ENCODE measurements at regions not wholly inside any gene's neighbourhood (a gene's known extent, or its start where the extent isn't known, plus 50 kb on each side); places are given as distances from the start of the nearest gene placed in this dataset.

DNA sequence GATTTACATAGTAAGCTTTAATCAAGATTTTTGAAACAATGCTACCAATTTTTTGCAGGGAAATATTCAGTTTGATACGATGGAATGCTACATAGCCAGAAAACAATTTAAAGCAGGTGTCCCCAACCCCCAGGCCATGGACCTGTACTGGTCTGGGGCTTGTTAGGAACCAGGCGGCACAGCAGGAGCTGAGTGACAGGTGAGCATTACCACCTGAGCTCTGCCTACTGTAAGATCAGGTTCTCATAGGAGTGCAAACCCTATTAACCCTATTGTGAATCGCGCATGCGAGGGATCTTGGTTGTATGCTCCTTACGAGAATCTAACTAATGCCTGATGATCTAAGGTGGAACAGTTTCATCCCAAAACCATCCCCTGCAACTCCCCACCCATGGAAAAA, 322.6 kb upstream of the NECTIN3 start:
- DNase-seq (ENCODE audit: low spot score): no peak

DNA sequence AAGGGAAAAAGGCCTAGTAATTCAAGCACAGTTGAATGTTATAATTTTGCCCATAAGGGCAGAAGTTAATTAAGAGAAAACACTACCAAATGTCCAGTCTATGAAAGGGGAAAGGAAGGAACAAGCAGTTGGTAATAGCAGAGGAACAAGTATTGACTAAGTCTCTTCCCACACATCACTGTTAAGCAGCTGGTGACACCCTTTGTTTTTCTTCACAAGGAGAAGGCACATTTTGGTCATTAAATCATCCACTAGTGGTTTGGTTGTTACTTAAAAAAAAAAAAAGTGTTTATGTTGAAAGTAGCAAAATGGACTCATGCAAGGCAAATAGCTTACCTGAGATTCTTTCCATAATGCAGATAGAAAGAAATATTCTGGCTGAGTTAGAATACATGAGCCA, 321.4 kb upstream of the NECTIN3 start:
- no peak for DNase-seq (ENCODE audit: low spot score)

DNA sequence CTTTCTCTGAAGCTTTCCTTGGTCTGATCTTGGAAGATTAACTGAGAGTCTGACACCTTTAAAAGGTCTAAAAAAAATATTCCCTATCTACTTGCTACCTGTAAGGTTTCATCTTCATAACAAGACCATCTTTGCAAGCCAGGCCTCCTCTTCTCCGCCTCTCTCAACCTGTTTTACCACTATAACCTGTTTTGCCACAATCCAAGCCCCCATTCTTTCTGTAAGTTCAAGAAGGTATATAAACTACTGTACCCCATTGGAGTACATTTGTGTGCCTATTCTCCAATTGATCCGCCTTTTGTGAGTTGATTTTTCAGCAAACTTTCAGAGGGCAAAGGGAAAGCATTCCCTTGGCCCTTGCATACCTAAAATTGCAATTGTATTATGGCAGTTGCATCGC, 319.3 kb upstream of the NECTIN3 start:
- DNase-seq (ENCODE audit: low spot score): no peak

DNA sequence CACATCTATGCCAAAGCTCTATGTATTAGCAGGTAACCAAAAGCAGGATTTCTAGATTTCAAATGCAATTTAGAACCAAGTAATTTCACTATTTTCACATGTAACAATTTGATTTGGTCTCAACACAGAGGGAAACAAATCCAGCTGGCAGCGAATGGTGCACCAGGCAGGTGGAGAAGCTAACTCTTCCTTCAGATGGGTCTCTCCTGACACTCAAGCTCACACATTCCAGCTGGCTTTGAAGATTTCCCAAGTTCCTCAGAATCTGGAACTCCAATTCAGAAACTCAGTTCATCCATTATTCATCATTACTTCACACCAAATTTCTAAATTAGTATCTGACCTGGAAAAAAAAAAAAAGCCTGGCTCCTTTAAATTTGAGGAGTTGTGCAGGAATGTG, 318.1 kb upstream of the NECTIN3 start:
- no peak for DNase-seq (ENCODE audit: low spot score)

DNA sequence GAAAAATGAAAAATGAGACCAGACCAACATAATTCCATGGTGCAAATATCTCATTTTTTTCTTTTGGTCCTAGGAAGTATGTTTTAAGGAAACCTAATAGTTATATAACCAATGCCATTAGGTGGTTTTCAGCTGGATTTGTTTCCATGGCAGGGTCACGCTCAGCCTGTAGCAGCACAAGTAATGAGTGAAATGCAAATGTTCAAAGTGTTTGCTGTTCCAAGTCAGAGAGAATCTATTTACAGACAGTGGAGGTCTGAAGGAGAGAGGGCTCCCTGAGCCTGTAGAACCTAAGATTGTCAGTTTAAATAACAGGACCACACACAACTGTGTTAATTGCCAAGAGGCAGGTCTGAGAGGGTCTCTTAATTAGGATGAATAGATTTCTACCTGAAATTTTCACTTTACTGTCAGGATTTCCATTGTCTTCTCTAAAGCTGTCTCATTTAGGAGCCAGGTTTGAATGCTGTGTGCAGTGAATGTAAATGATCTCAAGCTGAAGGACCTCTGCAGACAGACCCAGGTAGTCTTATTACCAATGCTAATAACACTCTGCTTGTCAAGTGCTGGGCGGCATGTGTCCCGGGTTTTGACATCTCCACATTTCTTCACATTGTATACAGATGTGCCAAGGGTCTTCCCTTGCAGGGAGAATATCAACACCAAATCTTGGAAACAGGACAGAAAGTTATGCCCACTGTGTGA, 317.3 kb upstream of the NECTIN3 start:
- DNase-seq (ENCODE audit: low spot score): no peak

DNA sequence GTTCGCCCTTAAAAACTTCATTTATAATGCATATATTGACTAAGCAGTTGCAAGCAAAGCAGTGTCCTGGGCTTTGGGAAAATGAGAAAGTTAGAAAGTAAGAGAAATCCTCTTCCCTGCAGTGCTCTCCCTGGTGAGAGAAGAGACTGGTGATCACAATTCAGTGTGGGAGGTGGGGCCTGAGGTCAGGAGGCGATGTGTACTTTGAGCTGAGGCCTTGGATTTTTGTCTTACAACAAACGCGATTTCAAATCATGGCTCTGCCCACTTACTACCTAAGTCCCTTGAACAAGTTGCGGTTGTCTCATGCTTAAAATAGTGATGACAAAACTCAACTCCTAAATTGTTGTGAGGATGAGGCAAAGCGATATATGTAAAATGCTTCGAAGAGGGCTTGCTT, 316.3 kb upstream of the NECTIN3 start:
- DNase-seq (ENCODE audit: low spot score): no peak

DNA sequence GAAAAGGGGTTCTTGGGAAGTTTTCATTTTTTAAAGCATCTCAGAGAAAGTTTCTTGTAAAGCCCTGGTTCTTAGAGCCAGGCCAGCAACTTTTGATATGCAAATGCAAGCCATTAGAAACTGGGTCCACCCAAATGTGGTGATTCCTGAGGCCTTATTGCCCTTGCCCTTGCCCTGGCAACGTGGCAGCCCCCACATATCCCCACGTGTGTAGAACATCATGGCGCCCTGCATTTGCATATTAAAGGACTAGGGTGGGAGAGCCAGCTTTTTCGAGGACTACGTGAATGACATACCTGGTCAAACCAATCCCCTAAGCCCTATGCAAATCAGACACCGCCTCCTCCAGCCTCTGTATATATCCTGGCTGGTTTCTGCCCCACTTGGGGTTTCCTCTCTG, 314.9 kb upstream of the NECTIN3 start:
- no peak for DNase-seq (ENCODE audit: low spot score)

DNA sequence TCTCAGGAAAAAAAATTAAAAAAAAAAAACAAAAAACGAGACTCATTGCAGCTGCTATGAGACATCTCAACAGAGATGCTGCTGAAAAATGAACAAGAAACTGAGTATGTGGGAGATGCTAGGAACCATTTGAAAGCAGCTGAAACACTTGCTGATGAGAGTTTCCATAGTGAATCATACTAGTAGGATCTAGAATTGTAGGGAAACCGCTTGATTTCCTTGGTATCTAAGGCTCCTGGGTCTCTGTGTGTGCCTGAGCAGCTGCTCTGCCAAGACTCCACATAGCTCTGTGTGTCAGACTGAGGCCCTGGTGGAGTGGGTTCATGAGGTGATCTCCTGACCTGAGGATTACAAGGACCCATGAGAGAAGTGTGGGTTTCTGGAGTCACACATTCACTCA, 313.4 kb upstream of the NECTIN3 start:
- DNase-seq (ENCODE audit: low spot score): no peak

DNA sequence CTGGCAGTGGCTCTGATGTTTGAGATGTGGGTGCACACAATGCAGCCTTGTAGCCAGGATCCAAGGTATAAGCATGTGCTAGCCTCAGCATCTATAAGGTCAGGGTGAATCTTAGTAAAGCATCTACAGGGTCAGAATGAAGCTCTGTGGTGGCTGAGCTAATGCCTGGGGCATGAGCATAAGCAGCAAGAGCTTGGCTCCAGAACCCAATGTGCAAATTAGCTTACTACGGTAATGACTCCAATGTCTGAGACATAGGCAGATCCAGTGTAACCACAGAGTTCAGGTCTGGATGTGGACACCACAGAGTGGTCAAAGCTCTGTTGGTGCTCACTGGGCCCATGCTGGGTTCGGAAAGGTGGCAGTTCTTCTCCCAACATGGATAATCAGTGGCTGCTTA, 304.5 kb upstream of the NECTIN3 start:
- no peak for DNase-seq (ENCODE audit: low spot score)

DNA sequence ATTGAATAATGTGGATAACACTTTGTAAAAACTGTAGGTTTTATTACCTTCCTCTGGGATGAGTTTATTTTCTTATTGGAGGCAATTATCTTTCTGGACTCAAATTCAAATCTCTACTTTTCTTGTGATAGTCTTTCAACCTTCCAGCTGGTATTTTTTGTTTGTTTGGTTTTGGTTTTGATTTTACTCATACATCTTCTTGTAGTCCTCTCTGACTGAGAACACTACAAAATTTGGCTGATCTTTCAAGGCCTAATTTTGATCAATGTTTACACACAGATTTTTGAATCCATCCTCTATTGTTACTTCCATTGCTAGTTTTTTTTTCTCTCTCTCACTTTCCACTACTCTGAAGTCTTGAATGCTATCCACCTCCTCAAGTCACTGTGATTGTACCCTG, 303.8 kb upstream of the NECTIN3 start:
- DNase-seq (ENCODE audit: low spot score): peak; percentile 45

DNA sequence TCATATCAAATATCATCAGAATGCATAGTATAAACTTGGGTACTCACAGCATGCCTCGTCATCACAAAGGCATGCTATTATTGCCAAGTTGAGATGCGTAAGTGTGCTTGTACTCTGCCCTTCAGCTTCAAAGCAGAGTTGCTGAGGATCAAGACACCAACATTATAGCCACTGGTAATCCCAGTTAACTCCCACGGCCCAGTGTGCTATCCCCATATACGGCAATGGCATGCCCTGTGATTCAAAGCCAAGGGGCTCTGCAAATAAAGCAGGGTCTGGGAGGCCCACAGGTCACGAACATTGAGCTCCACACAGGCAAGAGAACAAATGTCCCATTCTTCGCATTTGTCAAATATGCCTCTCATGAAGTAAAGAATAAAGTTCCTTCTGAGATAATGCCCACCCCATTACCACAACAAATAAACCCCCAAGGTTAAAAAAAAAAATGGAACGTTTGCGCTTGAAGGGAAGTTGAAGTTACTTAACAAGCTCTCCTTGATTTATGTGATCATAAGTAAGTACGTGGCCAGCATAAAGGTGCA, 298.1 kb upstream of the NECTIN3 start:
- no peak for DNase-seq (ENCODE audit: low spot score)

DNA sequence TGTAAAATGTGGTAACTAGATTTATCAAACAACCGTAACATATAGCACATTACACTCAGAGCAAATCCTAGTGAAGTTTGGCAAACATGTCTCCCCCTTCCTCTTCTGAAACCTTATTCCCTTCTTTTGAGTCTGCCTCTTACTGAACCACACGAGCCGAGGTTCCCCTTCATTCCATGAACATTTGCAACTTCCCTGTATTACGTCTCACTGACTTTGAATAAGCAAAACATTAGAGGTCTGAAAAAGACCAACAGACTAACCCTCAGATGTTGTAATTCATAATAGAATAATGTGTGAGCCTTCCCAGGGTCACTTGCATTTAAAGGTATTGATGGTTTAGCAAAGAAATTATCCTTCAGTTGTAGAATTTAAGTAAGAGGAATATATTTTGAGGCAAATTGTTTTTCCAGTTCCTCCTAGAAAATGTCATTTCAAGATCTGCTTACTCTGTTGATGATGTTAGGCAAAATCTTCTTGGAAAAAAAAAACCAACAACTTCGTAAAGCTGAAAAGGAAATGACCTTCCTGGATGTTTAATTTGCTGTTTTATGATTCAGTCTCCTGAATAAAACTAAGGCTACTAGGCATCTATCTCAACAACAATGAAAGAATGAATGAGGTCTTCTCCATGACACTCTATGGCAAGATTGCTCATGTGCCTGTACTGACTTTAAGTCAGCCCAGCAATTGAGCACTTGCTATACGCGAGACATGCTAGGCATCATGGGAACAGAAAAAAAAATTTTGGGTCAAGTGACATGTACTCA, 296.9 kb upstream of the NECTIN3 start:
- DNase-seq (ENCODE audit: low spot score): no peak

DNA sequence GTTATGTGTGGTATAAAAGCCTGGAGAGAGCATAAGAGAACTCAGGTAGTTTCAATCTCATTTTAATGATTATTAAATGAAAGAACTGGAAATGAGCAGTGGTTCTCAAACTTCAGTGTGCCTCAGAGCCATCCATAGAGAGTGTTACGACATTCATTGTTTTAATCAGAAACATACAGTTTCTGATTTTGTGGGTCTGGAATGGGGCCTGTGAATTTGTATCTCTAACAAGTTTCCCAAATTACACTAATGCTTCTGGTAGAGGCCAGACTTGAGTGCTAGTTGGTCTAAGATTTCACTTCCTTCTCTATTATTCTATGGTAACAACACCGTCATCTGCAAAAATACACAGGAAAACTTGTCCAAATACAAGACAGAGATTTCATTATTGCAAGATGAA, 292.0 kb upstream of the NECTIN3 start:
- no peak for DNase-seq (ENCODE audit: low spot score)

DNA sequence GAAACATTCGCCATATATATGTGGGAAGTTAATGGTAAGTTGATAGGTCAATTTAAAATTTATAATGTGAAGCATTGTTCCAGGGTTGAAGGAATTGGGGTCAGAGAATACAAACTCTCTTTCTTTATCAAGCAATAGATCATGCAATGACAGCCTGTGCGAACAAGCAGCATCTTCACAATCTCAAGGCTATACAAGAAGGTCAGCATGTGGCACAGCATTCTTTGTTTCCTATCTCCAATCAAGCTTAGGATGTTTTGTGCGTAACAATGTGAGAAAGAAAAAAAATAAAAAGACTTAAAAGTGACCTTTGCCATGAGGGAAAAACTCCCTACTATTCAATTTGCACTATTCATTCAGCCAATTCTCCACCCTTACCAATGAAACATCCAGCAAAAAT, 288.1 kb upstream of the NECTIN3 start:
- no peak for DNase-seq (ENCODE audit: low spot score)

DNA sequence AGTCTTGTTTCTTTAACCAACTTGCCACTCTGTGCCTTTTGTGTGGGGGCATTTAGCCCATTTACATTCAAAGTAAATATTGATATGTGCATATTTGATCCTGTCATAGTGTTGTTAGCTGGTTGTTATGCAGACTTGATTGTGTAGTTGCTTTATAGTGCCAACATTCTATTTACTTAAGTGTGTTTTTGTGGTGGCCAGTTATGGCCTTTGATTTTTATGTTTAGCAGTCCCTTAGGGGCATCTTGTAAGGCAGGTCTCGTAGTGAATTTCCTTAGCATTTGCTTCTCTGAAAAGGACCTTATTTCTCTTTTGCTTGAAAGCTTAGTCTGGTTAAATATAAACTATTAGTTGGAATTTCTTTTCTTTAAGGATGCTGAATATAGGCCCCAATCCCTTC, 282.8 kb upstream of the NECTIN3 start:
- no peak for DNase-seq (ENCODE audit: low spot score)

DNA sequence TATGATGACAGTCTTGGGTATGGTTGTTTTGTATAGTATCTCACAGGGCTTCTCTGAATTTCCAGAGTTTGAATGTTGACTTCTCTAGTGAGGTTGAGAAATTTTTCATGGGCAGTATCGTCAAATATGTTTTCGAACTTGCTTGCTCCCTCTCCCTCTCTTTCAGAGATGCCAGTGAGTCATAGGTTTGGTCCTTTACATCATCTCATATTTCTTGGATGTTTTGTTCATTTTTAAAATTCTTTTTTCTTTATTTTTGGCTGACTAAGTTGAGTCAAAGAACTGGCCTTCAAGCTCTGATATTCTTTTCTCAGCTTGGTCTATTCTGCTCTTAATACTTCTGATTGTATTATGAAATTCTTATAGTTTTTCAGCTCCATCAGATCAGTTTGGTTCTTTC, 282.3 kb upstream of the NECTIN3 start:
- DNase-seq (ENCODE audit: low spot score): no peak

DNA sequence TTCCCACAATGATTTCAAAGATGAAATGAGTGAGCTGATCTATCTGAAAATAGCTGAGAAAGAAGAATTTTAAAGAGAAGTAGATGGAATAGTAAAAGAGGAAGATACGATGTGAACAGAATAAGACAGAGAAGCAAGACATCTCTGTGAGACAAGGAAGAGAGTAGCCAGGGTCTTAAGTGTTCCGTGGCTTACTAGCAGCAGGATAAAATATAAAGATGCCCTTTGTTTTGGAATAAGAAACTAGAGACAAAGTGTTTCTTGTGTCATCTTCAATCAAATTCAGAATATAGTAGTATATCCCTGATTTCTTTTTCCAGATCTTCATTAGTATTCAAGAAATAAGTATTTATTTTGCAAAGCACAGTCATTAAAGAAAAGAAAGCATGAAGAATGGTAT, 281.0 kb upstream of the NECTIN3 start:
- no peak for DNase-seq (ENCODE audit: low spot score)

DNA sequence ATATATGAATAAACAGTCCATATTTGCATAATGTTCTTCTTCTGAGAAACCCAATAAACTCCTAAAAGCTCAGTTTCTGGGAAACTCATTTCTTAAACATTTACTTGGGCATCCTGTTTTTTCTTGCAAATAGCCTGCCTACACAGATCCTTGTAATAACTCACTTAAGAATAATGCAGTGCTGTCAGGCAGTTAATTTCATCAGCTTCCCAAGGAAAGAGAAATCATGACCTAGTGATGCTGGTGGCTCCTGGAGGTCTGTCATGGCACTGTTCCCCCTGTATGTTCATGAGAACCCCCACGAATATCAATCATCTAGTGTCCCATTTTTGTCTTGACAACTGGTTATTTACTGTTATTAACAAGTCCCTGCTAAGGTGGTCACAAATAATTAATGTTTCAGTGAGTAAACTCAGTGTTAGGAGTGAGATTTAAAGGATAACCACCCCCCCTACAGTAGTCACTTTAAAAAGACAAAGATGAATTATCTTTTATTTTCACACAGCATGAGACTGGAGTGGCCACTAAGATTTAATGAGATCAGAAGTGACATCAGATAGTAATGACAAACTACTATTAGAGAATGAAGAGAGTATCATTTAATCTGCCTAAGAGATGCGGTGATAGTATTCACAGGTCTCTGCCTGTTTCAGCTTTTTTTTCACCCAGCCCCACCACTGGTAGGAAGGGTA, 279.5 kb upstream of the NECTIN3 start:
- no peak for DNase-seq (ENCODE audit: low spot score)

DNA sequence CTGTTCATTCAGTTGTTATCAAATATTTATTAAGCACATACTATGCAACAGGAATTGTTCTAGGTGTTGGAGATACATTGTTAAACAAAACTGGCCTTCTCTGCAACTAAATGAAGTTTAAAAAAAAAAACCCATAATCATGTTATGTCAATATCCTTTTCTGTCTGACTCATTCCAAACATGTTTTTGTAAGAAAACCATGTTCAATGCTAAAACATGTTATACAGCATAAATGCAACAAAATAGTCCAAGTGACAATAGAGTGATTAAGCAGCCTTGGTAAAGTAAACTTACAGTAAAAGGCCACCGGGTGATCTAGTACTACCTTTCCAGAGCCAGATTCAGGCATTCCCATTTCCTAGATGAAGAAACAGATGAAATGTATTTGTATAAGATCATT, 278.0 kb upstream of the NECTIN3 start:
- no peak for DNase-seq (ENCODE audit: low spot score)

DNA sequence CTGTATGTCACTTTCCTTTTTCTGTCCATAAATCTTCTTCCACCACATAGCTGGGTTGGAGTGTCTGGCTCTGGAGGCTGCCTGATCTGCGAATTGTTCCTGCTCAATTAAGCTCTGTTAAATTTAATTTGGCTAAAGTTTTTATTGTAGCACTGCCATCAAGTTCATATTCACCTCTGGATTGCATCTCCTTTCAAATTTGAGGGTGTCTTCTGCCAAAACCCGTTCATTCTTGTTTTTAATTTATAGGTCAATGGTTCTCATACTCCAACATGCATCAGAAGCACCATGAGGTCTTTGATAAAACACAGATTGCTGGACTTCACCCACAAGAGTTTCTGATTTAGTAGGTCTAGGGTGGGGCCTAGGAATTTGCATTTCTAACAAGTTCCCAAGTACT, 276.5 kb upstream of the NECTIN3 start:
- no peak for DNase-seq (ENCODE audit: low spot score)

DNA sequence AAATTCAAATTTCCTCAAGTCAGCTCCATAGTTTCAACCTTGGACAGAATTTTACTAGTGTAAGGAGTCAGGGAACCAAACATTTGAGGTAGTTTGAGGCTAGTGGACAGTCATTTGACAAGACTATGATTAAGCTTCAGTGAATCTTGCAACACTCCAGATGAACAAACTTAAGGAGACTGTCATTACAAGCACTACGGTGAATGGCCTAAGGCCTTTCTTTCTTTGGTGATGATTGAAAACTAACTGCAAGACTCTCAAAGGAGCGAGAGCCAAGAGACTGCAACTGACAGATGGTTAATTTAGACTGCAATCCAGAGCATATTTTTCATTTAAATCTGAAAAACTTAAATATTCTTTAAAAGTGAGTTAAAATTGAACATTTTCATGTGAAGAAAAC, 272.3 kb upstream of the NECTIN3 start:
- DNase-seq (ENCODE audit: low spot score): no peak

DNA sequence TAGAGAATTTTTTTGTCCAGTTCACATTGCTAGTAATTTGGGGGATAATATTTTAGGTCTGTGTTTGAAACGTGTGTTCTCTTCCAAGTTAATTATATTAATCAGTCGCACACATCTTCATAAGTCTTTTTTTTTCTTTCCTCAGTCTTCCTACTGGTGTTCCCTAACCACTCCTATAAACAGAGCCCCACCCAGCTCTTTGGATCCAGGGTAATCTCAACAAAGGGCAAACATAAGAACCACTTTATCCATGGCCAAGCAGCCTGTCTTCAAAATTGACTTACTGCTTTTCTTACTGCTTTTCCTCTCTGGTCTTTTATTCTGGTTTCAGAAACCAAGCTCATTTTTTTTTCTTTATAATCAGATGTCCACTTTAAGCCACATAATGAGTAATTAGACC, 266.8 kb upstream of the NECTIN3 start:
- DNase-seq (ENCODE audit: low spot score): no peak

DNA sequence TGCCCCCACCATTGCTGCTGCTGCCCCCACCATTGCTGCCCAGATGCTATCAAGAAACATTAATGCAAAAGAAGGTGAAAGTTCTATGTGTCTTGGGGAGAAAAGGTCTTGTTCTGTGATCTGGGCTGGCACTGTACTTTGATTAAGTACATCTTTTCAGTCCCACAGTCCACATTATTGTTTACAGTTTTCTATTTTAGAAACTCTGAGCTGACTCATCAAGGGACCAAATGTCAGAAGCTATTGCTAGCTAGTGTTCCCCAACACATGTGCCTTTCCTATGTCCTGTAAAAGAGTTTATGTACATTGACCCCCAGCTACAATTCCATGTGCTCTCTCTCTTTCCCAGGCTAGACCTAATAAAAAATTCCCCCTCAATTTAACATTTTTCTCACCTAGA, 264.7 kb upstream of the NECTIN3 start:
- no peak for DNase-seq (ENCODE audit: low spot score)
